Fibroblast of lung (primary cell): ENCODE measurements at regions not wholly inside any gene's neighbourhood (a gene's known extent, or its start where the extent isn't known, plus 50 kb on each side); places are given as distances from the start of the nearest gene placed in this dataset.

Experiments used
- DNase-seq, 2 donors: peaks; one replicate each; pipeline versions ENCODE4 v3.0.0 to v3.0.0-alpha.2; 2010; ENCODE audit warnings: low read depth in 2 of 2
- H2AFZ ChIP-seq: 2 replicates; pipeline ENCODE4 v1.5.1; 2012; ENCODE audit warnings: low read length, control low read depth, inconsistent platforms
- H3K27ac ChIP-seq: 2 replicates; pipeline ENCODE4 v1.5.1; 2011; ENCODE audit warnings: low read length, control low read depth; ENCODE audit not compliant: insufficient read depth
- H3K27me3 ChIP-seq: 2 replicates; pipeline ENCODE4 v1.5.1; 2011; ENCODE audit warnings: mild to moderate bottlenecking, low read length; ENCODE audit not compliant: control insufficient read depth, insufficient read depth
- H3K36me3 ChIP-seq: 2 replicates; pipeline ENCODE4 v1.5.1; 2011; ENCODE audit warnings: low read length; ENCODE audit not compliant: control insufficient read depth, insufficient read depth
- H3K4me1 ChIP-seq: 2 replicates; pipeline ENCODE4 v1.5.1; 2011; ENCODE audit warnings: low read length; ENCODE audit not compliant: control insufficient read depth, insufficient read depth; ENCODE audit errors: extremely low read depth
- H3K4me2 ChIP-seq: 2 replicates; pipeline ENCODE4 v1.5.1; 2011; ENCODE audit warnings: low read length, control low read depth; ENCODE audit not compliant: insufficient read depth; ENCODE audit errors: extremely low read depth
- H3K4me3 ChIP-seq, 4 experiments: fragments of 200-600 bp in 1 of 4; sonication (generic) in 1 of 4; replicated peaks in 1 of 4; 2 replicates each; pipeline ENCODE4 v1.5.1; 2011 to 2016; ENCODE audit warnings: low read length in 4 of 4, low read depth in 3 of 4, mild to moderate bottlenecking in 3 of 4, control low read depth in 2 of 4, inconsistent platforms in 1 of 4, mixed read lengths in 1 of 4; ENCODE audit not compliant: insufficient read depth in 1 of 4; ENCODE audit errors: control extremely low read depth in 1 of 4
- H3K79me2 ChIP-seq: 2 replicates; pipeline ENCODE4 v1.5.1; 2012; ENCODE audit warnings: mild to moderate bottlenecking, low read length, inconsistent platforms; ENCODE audit not compliant: control insufficient read depth, insufficient read depth
- H3K9ac ChIP-seq: 2 replicates; pipeline ENCODE4 v1.5.1; 2011; ENCODE audit warnings: mild to moderate bottlenecking, low read length, control low read depth; ENCODE audit not compliant: insufficient read depth
- H3K9me3 ChIP-seq: 2 replicates; pipeline ENCODE4 v1.5.1; 2012; ENCODE audit warnings: low read depth, low read length; ENCODE audit not compliant: control insufficient read depth, insufficient read depth
- H4K20me1 ChIP-seq: 2 replicates; pipeline ENCODE4 v1.5.1; 2011; ENCODE audit warnings: low read length; ENCODE audit not compliant: control insufficient read depth, insufficient read depth; ENCODE audit errors: extremely low read depth
- EZH2 ChIP-seq: IDR thresholded peaks from 2 replicates; pipeline ENCODE4 v1.5.1; 2012; ENCODE audit warnings: low read length, control low read depth, mild to moderate bottlenecking; ENCODE audit errors: missing control alignments
- TF ChIP-seq, protein P1 (sequence below), 2 donors: IDR thresholded peaks in 1 of 2; conservative IDR thresholded peaks in 1 of 2; 1 replicate in 1 of 2; 2 replicates in 1 of 2; pipeline ENCODE4 v1.5.1; 2011 to 2012; ENCODE audit warnings: low read length in 2 of 2, control low read depth in 1 of 2, inconsistent platforms in 1 of 2, low read depth in 1 of 2, mild to moderate bottlenecking in 1 of 2

DNA sequence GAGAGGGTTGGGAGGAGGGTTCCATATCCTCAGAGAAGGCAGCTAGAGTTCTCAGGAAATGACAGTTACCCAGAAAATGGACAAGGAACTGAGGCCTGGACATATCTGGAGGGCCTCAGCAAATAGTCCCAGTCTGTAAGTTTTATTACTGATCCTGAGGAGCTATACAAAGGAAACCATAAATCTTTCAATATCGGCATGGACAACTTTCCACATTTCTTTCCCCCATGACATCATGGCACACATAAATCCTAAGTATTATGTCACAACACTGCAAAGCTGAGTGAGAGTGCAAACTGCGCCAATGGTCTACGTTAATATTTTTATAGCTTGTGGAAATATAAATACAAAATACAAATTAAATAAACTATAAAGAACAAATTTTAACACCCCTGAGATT is 1356.2 kb upstream of the C9orf72 start:
- H3K4me1 ChIP-seq: no peaks in the 10 kb centered on the region

DNA sequence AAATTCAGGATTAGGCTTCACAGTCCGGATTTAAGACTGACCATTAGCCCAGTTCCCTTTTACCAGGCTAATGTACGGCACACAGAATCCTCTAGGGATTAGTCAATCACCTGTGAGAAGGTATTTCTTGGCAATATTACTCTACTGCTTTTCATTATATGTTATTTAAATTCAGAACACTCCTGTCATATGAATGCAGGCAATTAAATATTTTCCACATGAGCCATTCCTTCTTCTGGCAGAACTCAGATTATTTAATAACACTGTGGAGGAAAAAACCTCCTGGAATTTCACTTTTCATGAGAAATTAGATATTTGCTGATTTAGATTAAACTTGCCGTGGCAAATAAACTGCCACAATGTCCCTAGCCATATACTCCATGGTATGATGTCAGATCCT is 1357.5 kb upstream of the C9orf72 start:
- H3K4me2 ChIP-seq: no peak overlapping the region
- no peak overlapping the region for H3K27ac ChIP-seq
- no peaks in the 10 kb centered on the region for H3K79me2 ChIP-seq
- H3K9ac ChIP-seq: no peak overlapping the region
- H2AFZ ChIP-seq: no peak overlapping the region
- H3K9me3 ChIP-seq: no peaks in the 10 kb centered on the region
- H3K4me1 ChIP-seq: no peaks in the 10 kb centered on the region
- no peaks in the 10 kb centered on the region for H3K36me3 ChIP-seq
- no peak for DNase-seq
- no peak overlapping the region for H3K4me3 ChIP-seq
- TF ChIP-seq EZH2: no peak
- TF ChIP-seq, protein P1, sequence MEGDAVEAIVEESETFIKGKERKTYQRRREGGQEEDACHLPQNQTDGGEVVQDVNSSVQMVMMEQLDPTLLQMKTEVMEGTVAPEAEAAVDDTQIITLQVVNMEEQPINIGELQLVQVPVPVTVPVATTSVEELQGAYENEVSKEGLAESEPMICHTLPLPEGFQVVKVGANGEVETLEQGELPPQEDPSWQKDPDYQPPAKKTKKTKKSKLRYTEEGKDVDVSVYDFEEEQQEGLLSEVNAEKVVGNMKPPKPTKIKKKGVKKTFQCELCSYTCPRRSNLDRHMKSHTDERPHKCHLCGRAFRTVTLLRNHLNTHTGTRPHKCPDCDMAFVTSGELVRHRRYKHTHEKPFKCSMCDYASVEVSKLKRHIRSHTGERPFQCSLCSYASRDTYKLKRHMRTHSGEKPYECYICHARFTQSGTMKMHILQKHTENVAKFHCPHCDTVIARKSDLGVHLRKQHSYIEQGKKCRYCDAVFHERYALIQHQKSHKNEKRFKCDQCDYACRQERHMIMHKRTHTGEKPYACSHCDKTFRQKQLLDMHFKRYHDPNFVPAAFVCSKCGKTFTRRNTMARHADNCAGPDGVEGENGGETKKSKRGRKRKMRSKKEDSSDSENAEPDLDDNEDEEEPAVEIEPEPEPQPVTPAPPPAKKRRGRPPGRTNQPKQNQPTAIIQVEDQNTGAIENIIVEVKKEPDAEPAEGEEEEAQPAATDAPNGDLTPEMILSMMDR (conservative IDR thresholded peaks at IDR 0.05 in 1 of 2, IDR thresholded peaks at IDR 0.05 in 1 of 2; ENCODE audit: low read depth in 1 of 2, low read length in 2 of 2): no peak
- H3K27me3 ChIP-seq: no peaks in the 10 kb centered on the region
- H4K20me1 ChIP-seq: no peaks in the 10 kb centered on the region

More for the DNA sequence above, 1356.2 kb upstream of the C9orf72 start:
- Histone ChIP-seq H3K36me3 (no peaks in the 10 kb centered on the region), H3K79me2 (no peaks in the 10 kb centered on the region), H3K4me2 (no peak overlapping the region), H3K27ac (no peak overlapping the region), H3K27me3 (no peaks in the 10 kb centered on the region), H3K9me3 (no peaks in the 10 kb centered on the region), H3K9ac (no peak overlapping the region), H4K20me1 (no peaks in the 10 kb centered on the region), H2AFZ (no peak overlapping the region), H3K4me3 (no peak overlapping the region)
- TF ChIP-seq, protein P1 (conservative IDR thresholded peaks at IDR 0.05 in 1 of 2, IDR thresholded peaks at IDR 0.05 in 1 of 2; ENCODE audit: low read depth in 1 of 2, low read length in 2 of 2): no peak
- no peak for TF ChIP-seq EZH2
- DNase-seq: no peak

DNA sequence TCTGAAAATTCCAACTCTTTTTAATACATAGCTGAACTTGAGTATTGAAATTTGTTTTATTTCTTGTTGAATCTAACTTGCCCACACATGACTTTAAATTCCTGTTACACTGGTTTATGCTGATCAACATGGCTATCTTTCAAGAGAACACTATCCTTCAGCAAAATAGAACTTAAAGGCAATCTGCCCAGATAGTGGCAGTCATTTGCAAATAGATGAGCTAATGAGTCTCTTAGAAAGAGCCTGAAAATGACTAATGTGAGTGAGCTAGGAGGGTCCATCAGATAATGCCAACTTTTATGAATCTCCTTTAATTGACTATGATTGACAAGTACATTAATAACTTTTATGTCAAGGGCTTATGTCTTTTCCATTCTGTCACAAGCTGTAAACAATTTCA is 1360.8 kb upstream of the C9orf72 start:
- no peaks in the 10 kb centered on the region for H3K79me2 ChIP-seq
- no peak overlapping the region for H3K4me2 ChIP-seq
- H3K4me1 ChIP-seq: no peaks in the 10 kb centered on the region
- no peak overlapping the region for H3K9ac ChIP-seq
- no peaks in the 10 kb centered on the region for H4K20me1 ChIP-seq
- no peak overlapping the region for H3K27ac ChIP-seq
- H3K27me3 ChIP-seq: no peaks in the 10 kb centered on the region
- DNase-seq: no peak
- H3K36me3 ChIP-seq: no peaks in the 10 kb centered on the region
- H3K9me3 ChIP-seq: no peaks in the 10 kb centered on the region
- TF ChIP-seq, protein P1 (conservative IDR thresholded peaks at IDR 0.05 in 1 of 2, IDR thresholded peaks at IDR 0.05 in 1 of 2; ENCODE audit: low read depth in 1 of 2, low read length in 2 of 2): no peak
- no peak for TF ChIP-seq EZH2
- H3K4me3 ChIP-seq: no peak overlapping the region
- no peak overlapping the region for H2AFZ ChIP-seq
